IPS-18c (cell line): ENCODE measurements at regions not wholly inside any gene's neighbourhood (a gene's known extent, or its start where the extent isn't known, plus 50 kb on each side); places are given as distances from the start of the nearest gene placed in this dataset.
"Not testable (repeated sequence)": the region's sequence is repeated elsewhere in the genome, so short reads cannot be mapped to it uniquely, and the experiment has no call there.

Experiments
- H3K4me3 ChIP-seq: 2 replicates; pipeline ENCODE4 v1.7.0; 2013; ENCODE audit warnings: low read depth, mild to moderate bottlenecking, low read length, moderate library complexity; ENCODE audit not compliant: insufficient read depth
- H3K9me3 ChIP-seq: one replicate; pipeline ENCODE4 v1.6.1; 2013; ENCODE audit warnings: mild to moderate bottlenecking, low read length, moderate library complexity; ENCODE audit not compliant: control insufficient read depth, insufficient read depth

DNA sequence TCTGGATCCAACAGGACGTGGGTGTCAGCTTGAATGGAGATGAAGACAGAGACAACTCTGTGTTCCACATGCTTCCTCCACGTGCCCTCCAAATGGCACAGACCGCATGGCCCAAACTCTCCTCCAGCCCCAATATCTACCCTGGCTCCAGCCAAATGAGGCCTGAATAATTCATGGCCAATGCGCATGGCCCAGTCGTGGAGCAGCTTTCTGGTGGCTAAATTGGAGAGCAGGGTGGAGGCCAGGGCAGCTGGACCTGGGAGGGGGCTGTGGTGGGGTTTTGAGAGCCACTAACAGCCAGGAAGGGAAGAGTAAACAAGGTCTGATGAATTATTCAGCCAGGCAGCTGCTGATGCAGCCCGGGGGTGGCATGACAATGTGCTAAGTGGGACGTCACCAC lies 96.7 kb upstream of the TMEM132E start:
- Histone ChIP-seq H3K4me3 (no peak overlapping the region), H3K9me3 (no peaks in the 10 kb centered on the region)

DNA sequence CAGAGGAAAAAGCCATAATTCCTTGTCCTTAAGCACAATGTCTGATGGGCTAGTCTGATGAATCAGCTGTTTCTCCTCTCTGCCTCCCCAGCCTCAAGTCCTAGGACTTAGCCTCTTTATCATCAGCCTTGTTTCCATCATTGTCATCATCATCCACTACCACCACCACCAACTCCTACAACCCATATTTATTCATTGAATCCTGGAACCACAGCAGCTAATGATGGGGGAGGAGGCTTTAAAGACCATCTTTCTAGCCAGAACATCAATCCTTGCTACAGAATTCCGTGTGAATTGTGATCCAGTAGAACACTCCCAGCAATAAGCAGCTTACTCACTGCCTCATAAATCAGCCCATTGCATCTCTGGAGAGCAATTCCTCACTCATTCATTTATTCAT lies 97.6 kb upstream of the TMEM132E start:
- no peak overlapping the region for H3K4me3 ChIP-seq
- H3K9me3 ChIP-seq = no peaks in the 10 kb centered on the region

DNA sequence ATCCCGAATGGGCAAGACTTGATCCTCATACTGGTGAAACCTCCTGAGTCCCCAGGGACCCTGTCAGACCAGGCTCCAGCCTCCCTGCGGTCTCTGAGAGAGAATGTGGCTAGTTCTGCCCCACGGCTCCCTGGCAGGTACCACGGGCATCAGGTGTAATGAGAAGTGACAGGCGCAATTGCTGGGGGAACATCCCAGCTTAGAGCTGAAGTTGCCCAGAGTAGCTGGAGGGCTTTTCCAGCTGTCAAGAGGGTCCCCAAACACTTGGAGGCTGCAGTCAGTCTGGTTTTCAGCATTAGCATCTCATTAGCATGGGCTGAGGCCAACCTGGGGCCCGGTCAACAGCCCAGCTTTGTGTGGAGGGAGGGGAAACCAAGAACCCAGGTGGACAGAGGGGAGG lies 100.0 kb upstream of the TMEM132E start:
- no peaks in the 10 kb centered on the region for H3K9me3 ChIP-seq
- H3K4me3 ChIP-seq = no peak overlapping the region

GRCh38 chr17:34478244-34478643 lies 101.1 kb upstream of the TMEM132E start:
- Histone ChIP-seq H3K4me3 (no peak overlapping the region), H3K9me3 (no peaks in the 10 kb centered on the region)

DNA sequence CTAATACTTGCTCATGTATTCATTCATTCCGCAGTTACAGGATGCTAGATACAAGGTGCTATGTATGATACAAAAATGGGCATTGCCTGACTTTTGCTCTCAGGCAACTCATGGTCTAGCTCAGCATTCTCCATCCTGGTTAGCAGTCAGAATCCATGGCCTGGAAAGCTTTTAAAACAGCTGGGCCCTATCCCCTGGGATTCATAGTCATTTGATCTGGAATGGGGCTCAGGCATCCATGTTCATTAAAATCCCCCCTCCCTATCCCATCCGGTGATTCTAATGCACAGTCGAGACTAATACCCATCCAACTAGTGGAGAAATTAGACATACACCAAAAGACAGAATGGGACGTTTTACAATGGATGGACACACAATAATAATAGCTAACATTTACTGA lies 104.1 kb upstream of the TMEM132E start:
- Histone ChIP-seq H3K4me3 (no peak overlapping the region), H3K9me3 (no peaks in the 10 kb centered on the region)

DNA sequence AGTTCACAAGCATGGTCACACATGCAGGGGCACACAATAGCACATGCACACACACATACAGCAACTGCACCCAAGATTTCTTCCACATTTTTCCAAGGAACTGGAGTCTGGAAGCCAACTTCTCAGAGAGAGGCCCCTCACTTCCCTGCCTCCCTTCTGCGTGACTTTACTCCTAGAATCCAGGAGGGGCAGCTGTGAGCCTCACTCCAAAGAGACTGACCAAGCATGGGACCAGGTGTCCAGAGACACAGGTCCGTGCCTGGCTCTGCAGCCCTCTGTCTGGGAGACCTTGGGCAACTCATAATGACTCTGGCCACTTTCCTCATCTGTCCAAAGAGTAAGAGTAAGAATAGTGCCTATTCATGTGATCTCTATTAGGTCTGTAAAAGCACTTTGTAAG lies 104.7 kb upstream of the TMEM132E start:
- H3K4me3 ChIP-seq = no peak overlapping the region

DNA sequence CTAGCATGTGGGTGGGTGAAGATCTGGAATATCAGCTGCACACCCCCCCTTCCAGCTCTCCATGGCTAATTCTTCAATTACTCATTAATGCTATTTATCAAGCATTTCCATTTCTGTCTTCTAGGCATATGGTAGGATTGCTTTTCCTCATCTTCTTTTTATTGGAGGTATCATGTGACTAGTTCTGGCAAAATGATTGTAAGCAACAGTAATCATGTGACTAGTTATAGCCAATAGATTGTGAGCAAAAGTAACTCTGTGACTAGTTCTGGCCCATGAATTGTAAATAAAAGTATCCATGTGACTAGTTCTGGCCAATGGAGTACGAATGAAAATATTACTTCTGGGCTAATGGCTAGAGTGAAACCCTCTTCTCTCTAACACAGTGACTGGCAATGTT lies 107.0 kb upstream of the TMEM132E start:
- Histone ChIP-seq H3K9me3 (no peaks in the 10 kb centered on the region), H3K4me3 (no peak overlapping the region)

More for the DNA sequence above, 104.7 kb upstream of the TMEM132E start:
- no peaks in the 10 kb centered on the region for H3K9me3 ChIP-seq

GRCh38 chr17:34471278-34471677 lies 108.1 kb upstream of the TMEM132E start:
- not testable (repeated sequence) for H3K4me3 ChIP-seq, H3K9me3 ChIP-seq

- Histone ChIP-seq H3K4me3 (no peak overlapping the region), H3K9me3 (no peaks in the 10 kb centered on the region)
Measured at GRCh38 chr17:34465789-34466188, 102.8 kb upstream of the CCL1 start.

GRCh38 chr17:34464812-34465211 lies 101.8 kb upstream of the CCL1 start:
- Histone ChIP-seq H3K4me3 (no peak overlapping the region), H3K9me3 (no peaks in the 10 kb centered on the region)

- H3K9me3 ChIP-seq = no peaks in the 10 kb centered on the region
- H3K4me3 ChIP-seq = no peak overlapping the region
Measured at GRCh38 chr17:34458266-34458665, 95.2 kb upstream of the CCL1 start.

- H3K9me3 ChIP-seq = no peaks in the 10 kb centered on the region
- no peak overlapping the region for H3K4me3 ChIP-seq
Measured at GRCh38 chr17:34456121-34456520, 93.1 kb upstream of the CCL1 start.

DNA sequence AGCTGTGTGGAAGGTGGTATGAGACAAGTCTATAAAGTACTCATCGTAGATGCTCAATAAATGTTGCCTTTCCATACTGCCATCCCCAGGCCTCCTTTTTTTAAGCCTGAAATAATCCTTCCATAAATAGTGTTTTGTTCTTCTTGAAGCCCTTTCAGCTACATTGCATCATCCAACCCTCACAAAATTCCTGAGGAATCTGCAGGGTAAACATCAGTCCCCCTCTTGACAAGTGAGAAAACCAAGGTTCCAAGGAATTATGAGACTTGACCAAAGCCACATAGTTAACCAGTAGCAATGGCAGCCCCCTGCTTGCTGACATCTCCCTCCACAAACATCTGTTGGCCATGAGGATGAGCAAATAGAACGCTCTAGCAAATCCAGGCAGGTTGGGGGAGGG lies 89.7 kb upstream of the CCL1 start:
- no peak overlapping the region for H3K4me3 ChIP-seq
- H3K9me3 ChIP-seq = no peaks in the 10 kb centered on the region

DNA sequence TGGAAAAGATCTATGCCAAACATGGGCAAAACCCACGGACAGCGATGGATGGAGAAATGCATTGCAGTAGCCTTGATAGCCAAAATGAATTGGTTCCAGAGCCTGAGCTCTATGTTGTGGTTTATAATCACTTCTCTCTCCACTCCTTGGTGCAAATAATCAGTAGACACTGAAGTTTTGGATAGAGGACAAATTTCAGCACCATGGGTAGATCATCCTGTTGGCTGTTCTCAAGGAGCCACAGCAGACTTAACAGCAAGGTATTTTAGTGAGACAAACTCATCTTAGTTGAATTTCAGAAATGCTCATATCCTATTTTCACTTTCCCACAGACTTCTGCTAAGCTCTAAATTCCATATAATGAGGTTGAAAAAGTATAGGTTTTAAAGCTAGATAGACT lies 88.3 kb upstream of the CCL1 start:
- Histone ChIP-seq H3K4me3 (no peak overlapping the region), H3K9me3 (peaks cover 3% of the 10 kb centered on the region)

- Histone ChIP-seq H3K4me3 (no peak overlapping the region), H3K9me3 (peaks cover 3% of the 10 kb centered on the region)
Measured at GRCh38 chr17:34447406-34447805, 84.4 kb upstream of the CCL1 start.

DNA sequence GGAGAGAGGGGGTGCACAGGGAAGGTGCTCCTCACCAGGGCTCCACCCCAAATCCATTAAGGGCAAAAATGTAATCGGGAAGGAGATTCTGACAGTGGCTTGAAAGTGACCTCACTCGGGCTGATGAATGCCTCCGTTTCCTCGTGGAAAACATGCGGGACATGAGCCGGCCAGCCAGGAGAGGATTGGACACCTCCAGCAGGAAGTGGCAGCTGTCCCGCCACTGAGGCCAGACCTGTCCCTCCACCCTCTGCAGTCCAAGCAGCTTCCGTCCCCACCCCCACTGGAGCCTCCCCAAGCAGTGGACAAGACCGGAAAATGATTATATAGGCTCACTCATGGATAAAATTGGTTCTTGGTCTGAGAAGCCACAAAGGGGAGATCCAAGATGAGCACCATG lies 82.1 kb upstream of the CCL1 start:
- Histone ChIP-seq H3K4me3 (no peak overlapping the region), H3K9me3 (peaks cover 3% of the 10 kb centered on the region)

- Histone ChIP-seq H3K9me3 (peaks cover 3% of the 10 kb centered on the region), H3K4me3 (no peak overlapping the region)
Measured at GRCh38 chr17:34443619-34444469, 80.8 kb upstream of the CCL1 start.

DNA sequence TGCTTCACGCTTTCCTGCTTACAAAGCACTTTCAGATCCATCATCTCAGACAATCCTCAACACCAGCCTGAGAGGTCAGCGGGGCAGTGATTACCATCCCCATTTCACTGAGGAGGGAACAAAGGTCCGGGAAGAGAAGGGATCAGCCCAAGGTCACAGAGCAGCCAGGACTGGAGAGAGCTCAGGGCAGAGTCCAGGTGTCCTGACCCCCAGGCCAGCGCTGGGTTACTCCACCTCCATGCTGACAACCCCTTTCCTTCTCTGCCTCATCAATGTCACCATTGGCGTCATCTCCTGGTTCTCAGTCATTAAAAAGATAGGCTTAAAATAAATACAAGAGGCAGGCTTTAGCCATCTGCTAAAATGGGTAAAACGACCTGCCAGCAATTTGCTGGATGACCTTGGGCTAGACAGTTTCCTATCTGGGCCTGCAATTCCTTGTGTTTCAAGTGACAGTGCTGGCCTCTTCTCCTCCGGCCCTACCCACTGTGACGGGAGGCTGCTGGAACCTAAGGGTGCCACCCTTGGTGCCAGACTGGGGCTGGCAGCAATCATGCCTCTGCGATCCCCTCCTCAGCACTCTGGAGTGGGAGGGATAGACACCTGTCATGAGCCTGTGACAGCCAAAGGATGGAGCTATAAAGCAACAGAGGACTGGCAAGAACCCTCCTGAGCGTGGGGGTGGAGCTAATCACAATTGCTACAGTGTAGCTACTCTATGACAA lies 79.5 kb upstream of the CCL1 start:
- Histone ChIP-seq H3K4me3 (no peak overlapping the region), H3K9me3 (peaks cover 3% of the 10 kb centered on the region)
